GM12878 (cell line): ENCODE measurements at regions not wholly inside any gene's neighbourhood (a gene's known extent, or its start where the extent isn't known, plus 50 kb on each side); places are given as distances from the start of the nearest gene placed in this dataset.

ENCODE experiments used
- ATAC-seq: fragments of 200-7000 bp; cut with Tn5 transposase; 3 replicates; pipeline ENCODE4 v1.9.1; 2020; ENCODE audit warnings: mild to moderate bottlenecking, moderate library complexity
- BruUV-seq: library from RNA; stranded (reverse); fragments of 400-500 nt; replicated peaks from 2 replicates; lab custom pipeline; 2021; lab: Mats Ljungman, UMichigan
- CTCF ChIA-PET: fragments of 300-600 bp; sonication (Branson Sonifier 250); formaldehyde crosslinking; extraction: SDS; loops from one replicate; lab custom pipeline; 2021; ENCODE audit warnings: inconsistent platforms; lab: Yijun Ruan, JAX
- POLR2A ChIA-PET: fragments of 350-600 bp; formaldehyde crosslinking; extraction: SDS; loops from one replicate; lab custom pipeline; 2021; ENCODE audit warnings: inconsistent platforms; lab: Charles Lee
- RAD21 ChIA-PET: fragments of 300-600 bp; sonication (Branson Sonifier 250); formaldehyde crosslinking; loops from one replicate; lab custom pipeline; 2023; ENCODE audit warnings: antibody characterized with exemption; ENCODE audit not compliant: unreplicated experiment; lab: Charles Lee
- SMC1A ChIA-PET: fragments of 300-600 bp; sonication (Branson Sonifier 250); formaldehyde crosslinking; loops from one replicate; lab custom pipeline; 2023; ENCODE audit not compliant: unreplicated experiment, uncharacterized antibody; lab: Charles Lee
- DNase-seq: peaks from one replicate; pipeline ENCODE4 v3.0.0-alpha.2; 2011; ENCODE audit warnings: low read depth, low spot score
- FAIRE-seq: peaks from 3 replicates; lab custom pipeline; 2011; peaks lifted over from hg19 to GRCh38; lab: Jason Lieb, UNC
- H2AFZ ChIP-seq: 2 replicates; pipeline ENCODE4 v1.6.0; 2011; ENCODE audit warnings: low read depth, low read length, control low read depth; ENCODE audit not compliant: control insufficient read depth
- H3K27ac ChIP-seq: 2 replicates; pipeline ENCODE4 v1.5.1; 2011; ENCODE audit warnings: control low read depth; ENCODE audit not compliant: control insufficient read depth, insufficient read depth
- H3K27me3 ChIP-seq, 2 experiments: replicated peaks in 1 of 2; 2 replicates each; pipeline versions ENCODE4 v1.6.0 to v1.6.1; 2011; ENCODE audit warnings: low read length in 1 of 2; ENCODE audit not compliant: control insufficient read depth in 2 of 2, insufficient read depth in 2 of 2
- H3K36me3 ChIP-seq, 2 experiments: 2 replicates each; pipeline ENCODE4 v1.5.1; 2011; ENCODE audit warnings: low read length in 1 of 2; ENCODE audit not compliant: control insufficient read depth in 2 of 2, insufficient read depth in 2 of 2
- H3K4me1 ChIP-seq: 2 replicates; pipeline ENCODE4 v1.6.1; 2011; ENCODE audit warnings: mild to moderate bottlenecking, low read length, moderate library complexity, mixed read lengths; ENCODE audit not compliant: control insufficient read depth, insufficient read depth
- H3K4me2 ChIP-seq: 2 replicates; pipeline ENCODE4 v1.6.0; 2011; ENCODE audit warnings: control low read depth; ENCODE audit not compliant: control insufficient read depth, insufficient read depth
- H3K4me3 ChIP-seq: fragments of 200-600 bp; sonication (generic); 2 replicates; pipeline ENCODE4 v1.5.1; 2016
- H3K79me2 ChIP-seq: 2 replicates; pipeline ENCODE4 v1.6.0; 2011; ENCODE audit warnings: low read length; ENCODE audit not compliant: control insufficient read depth, insufficient read depth
- H3K9ac ChIP-seq: 2 replicates; pipeline ENCODE4 v1.8.0; 2011; ENCODE audit warnings: low read length, control low read depth, mixed read lengths; ENCODE audit not compliant: control insufficient read depth, insufficient read depth
- H3K9me3 ChIP-seq: replicated peaks from 3 replicates; pipeline ENCODE4 v1.5.1; 2011; ENCODE audit warnings: mild to moderate bottlenecking, low read length; ENCODE audit not compliant: control insufficient read depth, insufficient read depth
- H4K20me1 ChIP-seq: 2 replicates; pipeline ENCODE4 v1.6.0; 2011; ENCODE audit not compliant: control insufficient read depth, insufficient read depth
- BCL11A ChIP-seq: IDR thresholded peaks from 2 replicates; pipeline ENCODE4 v1.6.1; 2011; ENCODE audit warnings: low read depth, low read length
- ETV6 ChIP-seq, 2 experiments: fragments of 450-650 bp in 1 of 2; IDR thresholded peaks in 1 of 2; conservative IDR thresholded peaks in 1 of 2; 2 replicates each; pipeline ENCODE4 v1.6.1; 2014; ENCODE audit warnings: antibody characterized with exemption in 1 of 2, borderline replicate concordance in 1 of 2, low read depth in 1 of 2, mild to moderate bottlenecking in 1 of 2, moderate library complexity in 1 of 2
- FOXK2 ChIP-seq: fragments of 450-650 bp; IDR thresholded peaks from 2 replicates; pipeline ENCODE4 v1.6.1; 2017; ENCODE audit warnings: mild to moderate bottlenecking, moderate library complexity
- JUNB ChIP-seq: IDR thresholded peaks from 2 replicates; pipeline ENCODE4 v1.6.1; 2016; ENCODE audit warnings: antibody characterized with exemption, mild to moderate bottlenecking
- KDM1A ChIP-seq: fragments of 200-600 bp; sonication (generic); IDR thresholded peaks from 2 replicates; pipeline ENCODE4 v1.6.1; 2016; ENCODE audit warnings: borderline replicate concordance
- KLF5 ChIP-seq: fragments of 450-650 bp; IDR thresholded peaks from 2 replicates; pipeline ENCODE4 v1.6.1; 2014; ENCODE audit warnings: mild to moderate bottlenecking; ENCODE audit not compliant: partially characterized antibody
- MXI1 ChIP-seq: fragments of 150-350 bp; IDR thresholded peaks from 2 replicates; pipeline ENCODE4 v1.6.1; 2011; ENCODE audit warnings: low read depth, mild to moderate bottlenecking, inconsistent platforms, low read length, improper control_type of control experiment
- NFYB ChIP-seq: IDR thresholded peaks from 2 replicates; pipeline ENCODE4 v1.6.1; 2011; ENCODE audit warnings: low read depth, mild to moderate bottlenecking, low read length, improper control_type of control experiment, moderate library complexity; ENCODE audit not compliant: insufficient read depth
- RBBP5 ChIP-seq: fragments of 200-600 bp; sonication (generic); conservative IDR thresholded peaks from 2 replicates; pipeline ENCODE4 v1.6.1; 2016
- SMARCA5 ChIP-seq: fragments of 450-650 bp; IDR thresholded peaks from 2 replicates; pipeline ENCODE4 v1.6.1; 2017; ENCODE audit warnings: mild to moderate bottlenecking
- SMC3 ChIP-seq: IDR thresholded peaks from 2 replicates; pipeline ENCODE4 v1.6.1; 2011; ENCODE audit warnings: low read length, improper control_type of control experiment, borderline replicate concordance
- SREBF1 ChIP-seq: IDR thresholded peaks from 2 replicates; pipeline ENCODE4 v1.6.1; 2012; ENCODE audit warnings: mild to moderate bottlenecking, low read length
- TAF1 ChIP-seq: IDR thresholded peaks from 2 replicates; pipeline ENCODE4 v1.6.1; 2011; ENCODE audit warnings: mild to moderate bottlenecking, low read depth, low read length, borderline replicate concordance
- YBX1 ChIP-seq: fragments of 450-650 bp; IDR thresholded peaks from 2 replicates; pipeline ENCODE4 v1.6.1; 2016; ENCODE audit warnings: antibody characterized with exemption
- ZBTB40 ChIP-seq: fragments of 450-650 bp; IDR thresholded peaks from 2 replicates; pipeline ENCODE4 v1.6.1; 2016; ENCODE audit warnings: mild to moderate bottlenecking, moderate library complexity, borderline replicate concordance
- WGBS: methylation state at CpG from one replicate; pipeline ENCODE4 v1.1.6; 2016; ENCODE audit warnings: low lambda C conversion rate; ENCODE audit not compliant: insufficient replicate concordance, insufficient coverage; ENCODE audit errors: missing lambda C conversion rate; 5-methylcytosine and 5-hydroxymethylcytosine counted together
- in situ Hi-C: fragments of 300-500 bp; cut with MboI; formaldehyde crosslinking; loops from 9 replicates; pipeline ENCODE4 v1.14.3; 2018; ENCODE audit warnings: mixed read lengths
- intact Hi-C: fragments of 100-400 bp; cut with micrococcal nuclease; formaldehyde crosslinking; loops from one replicate; pipeline ENCODE4 v1.14.2; 2022; ENCODE audit not compliant: unreplicated experiment

- SMC1A ChIA-PET = interaction anchor here (0.8 kb wide), 1 partner anchor 153 kb away, joined by 3 read pairs; no protein-coding TSS in a partner anchor
- H3K4me1 ChIP-seq = no peaks in the 10 kb centered on the region
- no peaks in the 10 kb centered on the region for H3K79me2 ChIP-seq
- H3K9me3 ChIP-seq = no peaks in the 10 kb centered on the region
- H4K20me1 ChIP-seq = no peaks in the 10 kb centered on the region
- 58% methylated on average over 13 of the region's 16 CpGs for WGBS
- H2AFZ ChIP-seq = no peak overlapping the region
- POLR2A ChIA-PET = no interaction called here
- FAIRE-seq = no peak
- no peak for DNase-seq
- CTCF ChIA-PET = interaction anchor here (1.6 kb wide), 1 partner anchor 10 kb away, joined by 7 read pairs; no protein-coding TSS in a partner anchor
- H3K9ac ChIP-seq = no peak overlapping the region
- BruUV-seq = no TSS peak
- ATAC-seq = no peak; the same call in 2 of the 3 replicates
- H3K36me3 ChIP-seq = no peaks in the 10 kb centered on the region
- intact Hi-C loops (no loop called here), in situ Hi-C loops (no loop called here)
- H3K4me3 ChIP-seq = no peak overlapping the region
- H3K4me2 ChIP-seq = no peak overlapping the region
- TF ChIP-seq ZBTB40 (no peak), YBX1 (no peak), SMARCA5 (no peak), MXI1 (no peak), FOXK2 (no peak), JUNB (no peak), SREBF1 (no peak), NFYB (no peak), KDM1A (no peak), BCL11A (no peak), TAF1 (no peak), RBBP5 (no peak), SMC3 (no peak), ETV6 (conservative IDR thresholded peaks at IDR 0.05 in 1 of 2, IDR thresholded peaks at IDR 0.05 in 1 of 2; ENCODE audit: borderline replicate concordance in 1 of 2, low read depth in 1 of 2) (no peak), KLF5 (no peak)
- no peaks in the 10 kb centered on the region for H3K27me3 ChIP-seq
- RAD21 ChIA-PET = no interaction called here
- H3K27ac ChIP-seq = no peak overlapping the region
Measured at GRCh38 chr2:121887513-121888188, 132.2 kb downstream of the TSN start.
